Caco-2 (cell line): ENCODE measurements at regions not wholly inside any gene's neighbourhood (a gene's known extent, or its start where the extent isn't known, plus 50 kb on each side); places are given as distances from the start of the nearest gene placed in this dataset.

Experiments used
- BruUV-seq: library from RNA; stranded (reverse); fragments of 400-500 nt; replicated peaks from 2 replicates; lab custom pipeline; 2021; lab: Mats Ljungman, UMichigan
- CTCF ChIA-PET: fragments of 300-600 bp; sonication (Branson Sonifier 250); formaldehyde crosslinking; loops from one replicate; lab custom pipeline; 2022; ENCODE audit warnings: antibody characterized with exemption; lab: Charles Lee
- POLR2A ChIA-PET: fragments of 300-600 bp; sonication (Branson Sonifier 250); formaldehyde crosslinking; loops from one replicate; lab custom pipeline; 2022; ENCODE audit warnings: antibody characterized with exemption; lab: Charles Lee
- DNase-seq, 2 experiments: peaks; one replicate each; pipeline versions ENCODE4 v3.0.0 to v3.0.0-alpha.2; 2020 to 2022
- H3K27me3 ChIP-seq: replicated peaks from 2 replicates; pipeline ENCODE4 v1.6.0; 2011; ENCODE audit warnings: low read length; ENCODE audit not compliant: control insufficient read depth, insufficient read depth
- H3K36me3 ChIP-seq: 2 replicates; pipeline ENCODE4 v1.5.1; 2011; ENCODE audit warnings: low read length; ENCODE audit not compliant: control insufficient read depth, insufficient read depth
- H3K4me1 ChIP-seq: fragments of 250-450 bp; sonication (Bioruptor Pico); 2 replicates; pipeline ENCODE4 v1.5.1; 2020; ENCODE audit warnings: mild to moderate bottlenecking
- H3K4me3 ChIP-seq: 2 replicates; pipeline ENCODE4 v1.5.1; 2011; ENCODE audit warnings: low read depth, mild to moderate bottlenecking, control low read depth, low read length
- H3K9me3 ChIP-seq: fragments of 250-450 bp; sonication (Bioruptor Pico); 2 replicates; pipeline ENCODE4 v1.5.1; 2020; ENCODE audit warnings: mild to moderate bottlenecking, moderate library complexity
- H3K27ac Mint-ChIP-seq: one replicate; pipeline ENCODE4 v1.8.0; 2022; ENCODE audit warnings: mixed read lengths; ENCODE audit not compliant: unreplicated experiment
- H3K27me3 Mint-ChIP-seq: one replicate; pipeline ENCODE4 v1.8.0; 2022; ENCODE audit warnings: mixed read lengths; ENCODE audit not compliant: insufficient read depth, unreplicated experiment
- H3K36me3 Mint-ChIP-seq: one replicate; pipeline ENCODE4 v1.8.0; 2022; ENCODE audit warnings: mild to moderate bottlenecking, mixed read lengths; ENCODE audit not compliant: insufficient read depth, unreplicated experiment
- H3K4me1 Mint-ChIP-seq: one replicate; pipeline ENCODE4 v1.8.0; 2022; ENCODE audit warnings: low read depth, mixed read lengths; ENCODE audit not compliant: unreplicated experiment
- H3K4me3 Mint-ChIP-seq: one replicate; pipeline ENCODE4 v1.8.0; 2022; ENCODE audit warnings: mild to moderate bottlenecking, moderate library complexity, mixed read lengths; ENCODE audit not compliant: unreplicated experiment
- H3K9me3 Mint-ChIP-seq: one replicate; pipeline ENCODE4 v1.8.0; 2022; ENCODE audit warnings: mixed read lengths; ENCODE audit not compliant: unreplicated experiment
- intact Hi-C: fragments of 100-400 bp; cut with micrococcal nuclease; formaldehyde crosslinking; loops from one replicate; pipeline ENCODE4 v1.10.0; 2022; ENCODE audit not compliant: unreplicated experiment
- TF ChIP-seq, protein P1 (sequence below), 2 experiments: fragments of 200-600 bp in 1 of 2; IDR thresholded peaks; 1 replicate in 1 of 2; 2 replicates in 1 of 2; pipeline versions ENCODE4 v1.5.1 to v1.8.0; 2011 to 2022; ENCODE audit warnings: antibody characterized with exemption in 1 of 2, control low read depth in 1 of 2, inconsistent platforms in 1 of 2, low read depth in 1 of 2, low read length in 1 of 2, mild to moderate bottlenecking in 1 of 2, moderate library complexity in 1 of 2; ENCODE audit not compliant: insufficient read depth in 1 of 2, severe bottlenecking in 1 of 2, unreplicated experiment in 1 of 2

DNA sequence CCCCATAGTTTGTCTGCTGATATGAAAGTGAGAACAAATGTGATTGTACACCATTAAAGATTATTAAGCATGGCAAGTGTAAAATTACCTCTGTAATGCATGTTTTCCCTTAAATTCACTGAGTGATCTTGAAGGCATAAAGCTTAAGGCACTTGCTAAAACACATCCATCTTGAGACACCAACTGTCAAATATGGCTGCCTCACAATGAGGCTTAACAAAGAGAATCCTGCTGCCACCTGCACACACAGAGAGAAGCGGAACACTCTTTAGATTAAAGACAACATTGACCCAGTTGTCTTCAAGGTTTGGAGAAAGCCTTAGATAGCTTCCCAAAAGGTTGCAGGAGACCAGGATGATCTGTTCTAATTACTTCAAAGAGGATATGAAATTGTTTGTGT is 803.6 kb upstream of the GYPC start:
- ChIA-PET POLR2A (no interaction called here), CTCF (no interaction called here)
- no peaks in the 10 kb centered on the region for H3K9me3 Mint-ChIP-seq
- H3K27ac Mint-ChIP-seq, result no peak overlapping the region
- no peaks in the 10 kb centered on the region for H3K36me3 Mint-ChIP-seq
- H3K4me1 ChIP-seq, result no peaks in the 10 kb centered on the region
- H3K4me3 Mint-ChIP-seq, result no peak overlapping the region
- TF ChIP-seq, protein P1, sequence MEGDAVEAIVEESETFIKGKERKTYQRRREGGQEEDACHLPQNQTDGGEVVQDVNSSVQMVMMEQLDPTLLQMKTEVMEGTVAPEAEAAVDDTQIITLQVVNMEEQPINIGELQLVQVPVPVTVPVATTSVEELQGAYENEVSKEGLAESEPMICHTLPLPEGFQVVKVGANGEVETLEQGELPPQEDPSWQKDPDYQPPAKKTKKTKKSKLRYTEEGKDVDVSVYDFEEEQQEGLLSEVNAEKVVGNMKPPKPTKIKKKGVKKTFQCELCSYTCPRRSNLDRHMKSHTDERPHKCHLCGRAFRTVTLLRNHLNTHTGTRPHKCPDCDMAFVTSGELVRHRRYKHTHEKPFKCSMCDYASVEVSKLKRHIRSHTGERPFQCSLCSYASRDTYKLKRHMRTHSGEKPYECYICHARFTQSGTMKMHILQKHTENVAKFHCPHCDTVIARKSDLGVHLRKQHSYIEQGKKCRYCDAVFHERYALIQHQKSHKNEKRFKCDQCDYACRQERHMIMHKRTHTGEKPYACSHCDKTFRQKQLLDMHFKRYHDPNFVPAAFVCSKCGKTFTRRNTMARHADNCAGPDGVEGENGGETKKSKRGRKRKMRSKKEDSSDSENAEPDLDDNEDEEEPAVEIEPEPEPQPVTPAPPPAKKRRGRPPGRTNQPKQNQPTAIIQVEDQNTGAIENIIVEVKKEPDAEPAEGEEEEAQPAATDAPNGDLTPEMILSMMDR (IDR thresholded peaks at IDR 0.05; ENCODE audit: insufficient read depth in 1 of 2, low read depth in 1 of 2, low read length in 1 of 2, severe bottlenecking in 1 of 2, unreplicated experiment in 1 of 2), result no peak
- H3K27me3 ChIP-seq, result no peaks in the 10 kb centered on the region
- H3K36me3 ChIP-seq, result no peaks in the 10 kb centered on the region
- intact Hi-C loops, result no loop called here
- H3K4me3 ChIP-seq, result no peak overlapping the region
- DNase-seq, result no peak
- H3K9me3 ChIP-seq, result no peaks in the 10 kb centered on the region
- no peaks in the 10 kb centered on the region for H3K4me1 Mint-ChIP-seq
- peaks cover 6% of the 10 kb centered on the region for H3K27me3 Mint-ChIP-seq
- no TSS peak for BruUV-seq

DNA sequence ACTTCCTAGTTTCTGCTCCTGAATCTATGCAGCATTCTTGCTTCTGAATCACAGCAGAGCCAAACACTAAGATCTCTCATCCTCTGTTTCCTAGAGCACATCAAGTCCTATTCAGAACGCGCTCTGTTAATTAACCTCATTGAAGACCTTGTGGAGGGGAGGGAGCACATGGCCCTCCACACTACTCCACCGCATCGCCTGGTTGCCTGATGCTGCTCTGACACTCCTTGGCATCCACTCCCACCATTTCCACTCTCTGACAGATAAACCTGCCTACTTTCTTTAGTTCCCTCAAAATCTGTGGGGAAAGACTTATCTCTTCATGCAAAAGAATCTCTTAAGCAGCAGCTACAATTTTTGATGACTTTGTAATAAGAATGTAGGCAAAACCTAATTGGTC is 802.3 kb upstream of the GYPC start:
- no TSS peak for BruUV-seq
- H3K36me3 Mint-ChIP-seq, result no peaks in the 10 kb centered on the region
- intact Hi-C loops, result no loop called here
- POLR2A ChIA-PET, result no interaction called here
- no peaks in the 10 kb centered on the region for H3K27me3 ChIP-seq
- TF ChIP-seq, protein P1 (IDR thresholded peaks at IDR 0.05; ENCODE audit: insufficient read depth in 1 of 2, low read depth in 1 of 2, low read length in 1 of 2, severe bottlenecking in 1 of 2, unreplicated experiment in 1 of 2), result no peak
- no peaks in the 10 kb centered on the region for H3K4me1 ChIP-seq
- no peak overlapping the region for H3K27ac Mint-ChIP-seq
- no peak for DNase-seq
- peaks cover 6% of the 10 kb centered on the region for H3K27me3 Mint-ChIP-seq
- no peaks in the 10 kb centered on the region for H3K36me3 ChIP-seq
- H3K9me3 Mint-ChIP-seq, result no peaks in the 10 kb centered on the region
- H3K4me3 Mint-ChIP-seq, result no peak overlapping the region
- no peak overlapping the region for H3K4me3 ChIP-seq
- H3K4me1 Mint-ChIP-seq, result no peaks in the 10 kb centered on the region
- no peaks in the 10 kb centered on the region for H3K9me3 ChIP-seq
- CTCF ChIA-PET, result no interaction called here

GRCh38 chr2:125855204-125855603 is 800.8 kb upstream of the GYPC start:
- TF ChIP-seq, protein P1 (IDR thresholded peaks at IDR 0.05; ENCODE audit: insufficient read depth in 1 of 2, low read depth in 1 of 2, low read length in 1 of 2, severe bottlenecking in 1 of 2, unreplicated experiment in 1 of 2), result no peak
- H3K4me3 Mint-ChIP-seq, result no peak overlapping the region
- H3K4me1 Mint-ChIP-seq, result no peaks in the 10 kb centered on the region
- no peaks in the 10 kb centered on the region for H3K9me3 Mint-ChIP-seq
- BruUV-seq, result no TSS peak
- POLR2A ChIA-PET, result no interaction called here
- Histone ChIP-seq H3K27me3 (no peaks in the 10 kb centered on the region), H3K4me3 (no peak overlapping the region), H3K36me3 (no peaks in the 10 kb centered on the region), H3K9me3 (no peaks in the 10 kb centered on the region), H3K4me1 (no peaks in the 10 kb centered on the region)
- H3K27me3 Mint-ChIP-seq, result peaks cover 6% of the 10 kb centered on the region
- H3K36me3 Mint-ChIP-seq, result no peaks in the 10 kb centered on the region
- intact Hi-C loops, result no loop called here
- CTCF ChIA-PET, result no interaction called here
- no peak for DNase-seq
- H3K27ac Mint-ChIP-seq, result no peak overlapping the region
